ENCODE measurements at regions not wholly inside any gene's neighbourhood (a gene's known extent, or its start where the extent isn't known, plus 50 kb on each side); places are given as distances from the start of the nearest gene placed in this dataset.

DNA sequence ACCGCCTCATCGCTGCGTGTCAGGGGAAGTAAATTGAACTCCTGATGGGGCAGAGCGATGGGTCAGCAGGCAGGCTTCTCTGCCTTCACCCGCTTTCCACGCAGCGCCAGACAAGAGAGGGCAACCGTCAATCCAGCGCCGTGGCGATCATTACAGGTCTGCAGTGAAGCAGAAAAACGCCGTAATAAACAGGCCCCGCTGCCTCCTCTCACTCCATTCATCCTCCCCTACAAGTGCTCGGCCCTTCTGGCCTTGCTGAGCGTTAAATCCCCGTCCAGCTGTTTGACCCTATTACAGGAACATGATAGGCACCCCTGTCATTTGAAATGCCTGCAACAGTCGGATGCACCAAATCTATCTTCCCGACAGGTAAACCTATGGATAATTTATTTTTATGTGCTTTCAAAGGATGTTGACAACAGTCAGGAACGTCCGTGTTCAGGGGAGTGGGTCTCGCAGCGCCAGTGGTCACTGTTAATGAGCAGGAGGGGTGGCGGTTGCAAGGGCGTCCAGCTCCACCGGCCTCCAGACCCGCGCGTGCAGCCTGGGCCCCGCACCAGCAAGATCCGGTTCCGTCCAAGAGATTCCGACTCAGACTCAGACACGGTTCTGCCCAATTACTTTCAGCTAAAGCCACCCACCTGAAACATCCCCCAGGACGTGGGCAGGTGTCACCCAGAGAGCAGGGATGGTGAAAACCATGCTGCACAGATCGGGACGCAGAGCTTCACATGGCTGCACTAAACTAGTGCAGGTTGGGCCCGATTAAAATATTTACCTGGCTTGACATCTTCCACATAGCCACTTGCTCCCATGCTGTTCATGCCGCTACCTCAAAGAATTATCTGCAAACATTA is 508.0 kb upstream of the MGMT start:
- DNase-seq = no peak

DNA sequence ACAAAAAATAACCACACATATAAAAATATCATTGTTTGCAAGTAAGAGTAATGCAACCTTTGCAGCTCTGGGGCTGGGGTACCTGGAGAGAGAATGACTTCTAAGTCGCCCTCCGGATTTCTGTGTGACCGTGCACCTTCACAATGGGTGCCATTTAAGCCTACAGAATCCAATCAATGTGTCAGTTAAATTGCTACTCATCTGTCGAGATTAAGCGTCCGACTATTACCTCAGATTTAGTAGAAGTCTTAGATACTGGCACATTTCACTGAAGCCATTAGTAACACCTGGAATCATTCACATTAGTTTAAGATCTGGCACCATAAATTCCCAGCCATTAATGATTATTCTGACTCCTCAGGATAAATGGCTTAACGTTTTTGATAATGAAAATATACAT is 507.3 kb upstream of the MGMT start:
- no peak for DNase-seq

DNA sequence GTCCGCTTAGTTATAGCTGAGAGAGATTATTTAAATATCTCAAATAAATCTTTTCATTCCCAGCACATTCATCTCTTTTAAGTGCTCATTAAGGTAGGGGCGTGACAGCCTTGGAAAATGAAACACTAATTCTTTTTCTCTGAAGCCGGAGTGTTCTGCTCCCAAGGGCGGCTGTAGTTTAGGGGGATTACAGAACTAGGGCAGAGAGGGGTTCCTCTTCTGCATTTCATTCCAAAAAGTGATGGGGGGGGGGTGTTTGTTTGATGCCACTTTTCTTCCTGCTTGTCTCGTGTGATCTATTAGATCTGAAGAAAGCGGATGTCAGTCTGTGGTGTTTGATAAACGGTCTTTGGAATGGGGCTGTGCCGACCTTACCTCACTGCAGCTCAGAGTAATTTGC is 506.5 kb upstream of the MGMT start:
- DNase-seq = no peak

DNA sequence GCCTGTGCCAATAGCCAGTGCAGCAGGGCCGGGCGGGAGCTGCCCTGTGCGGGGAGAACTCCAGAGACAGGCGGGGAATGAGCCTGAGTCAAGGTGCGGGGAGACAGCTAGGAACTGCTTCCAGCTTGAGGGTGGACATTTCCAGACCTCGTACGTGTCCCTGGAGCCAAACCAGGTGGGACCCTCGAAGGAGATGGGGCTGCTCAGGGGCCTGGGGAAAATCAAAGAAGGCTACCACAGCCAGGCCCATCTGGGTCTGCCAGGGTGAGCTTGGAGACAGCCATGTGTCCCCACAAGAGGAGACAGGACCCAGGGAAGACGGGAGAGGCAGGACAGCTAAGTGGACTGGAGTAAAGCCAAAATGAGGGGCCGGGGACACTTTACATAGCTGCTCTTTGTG is 504.9 kb upstream of the MGMT start:
- DNase-seq = no peak

DNA sequence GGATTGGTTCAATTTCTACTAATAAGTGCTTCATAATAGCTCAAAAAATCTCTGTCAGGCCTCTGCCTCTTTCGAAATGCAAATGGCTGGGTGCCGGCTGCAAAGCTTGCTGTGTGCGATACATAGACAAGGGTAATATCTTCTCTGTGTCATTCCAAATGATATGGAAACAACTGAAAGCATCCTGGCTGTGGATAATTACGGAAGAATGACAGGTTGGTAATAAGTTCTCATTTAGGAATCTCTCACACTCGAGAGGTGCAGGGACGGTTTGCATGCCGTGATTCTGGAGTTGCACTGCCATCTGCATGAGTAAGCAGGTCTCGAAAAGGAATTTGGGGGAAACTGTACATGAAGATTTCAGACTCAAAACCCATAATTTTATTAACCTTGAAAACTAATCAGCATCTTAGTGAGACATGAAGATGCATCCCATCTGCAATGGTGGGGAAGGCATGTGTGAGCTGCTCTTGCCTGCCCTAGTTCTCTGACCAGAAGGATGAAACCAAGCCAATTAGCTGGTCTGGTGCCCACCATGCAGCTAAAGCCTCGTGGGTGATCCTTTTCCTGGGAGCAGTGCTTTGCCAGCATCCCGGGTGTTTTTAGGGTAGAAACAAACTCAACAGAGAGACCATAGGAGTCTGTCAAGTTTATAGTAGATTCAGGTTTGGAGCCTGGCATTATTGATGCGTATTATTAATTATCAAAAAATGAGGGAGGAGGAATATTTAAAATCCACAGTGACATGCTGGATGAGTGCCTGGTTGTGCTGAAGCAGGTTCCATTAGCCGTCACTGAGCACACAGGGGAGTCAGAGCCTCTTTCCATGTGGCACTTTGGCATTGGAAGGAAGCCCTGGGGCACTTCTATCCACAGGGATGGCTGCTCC is 503.6 kb upstream of the MGMT start:
- no peak for DNase-seq

DNA sequence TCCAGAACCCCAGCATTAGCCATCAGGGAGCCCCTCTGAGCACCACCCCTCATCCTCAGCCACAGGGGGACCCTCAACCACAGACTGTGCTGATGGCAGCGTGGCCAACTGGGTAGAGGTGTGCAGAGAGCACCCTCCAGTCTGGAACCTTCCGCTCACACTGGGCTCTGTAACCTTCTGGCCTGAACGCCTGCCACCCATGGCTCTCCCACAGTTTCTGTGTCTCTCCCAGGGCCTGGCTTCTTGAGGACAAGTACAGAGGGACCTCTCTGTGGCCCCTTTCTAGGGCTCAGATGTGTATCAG is 503.0 kb upstream of the MGMT start:
- DNase-seq = no peak

DNA sequence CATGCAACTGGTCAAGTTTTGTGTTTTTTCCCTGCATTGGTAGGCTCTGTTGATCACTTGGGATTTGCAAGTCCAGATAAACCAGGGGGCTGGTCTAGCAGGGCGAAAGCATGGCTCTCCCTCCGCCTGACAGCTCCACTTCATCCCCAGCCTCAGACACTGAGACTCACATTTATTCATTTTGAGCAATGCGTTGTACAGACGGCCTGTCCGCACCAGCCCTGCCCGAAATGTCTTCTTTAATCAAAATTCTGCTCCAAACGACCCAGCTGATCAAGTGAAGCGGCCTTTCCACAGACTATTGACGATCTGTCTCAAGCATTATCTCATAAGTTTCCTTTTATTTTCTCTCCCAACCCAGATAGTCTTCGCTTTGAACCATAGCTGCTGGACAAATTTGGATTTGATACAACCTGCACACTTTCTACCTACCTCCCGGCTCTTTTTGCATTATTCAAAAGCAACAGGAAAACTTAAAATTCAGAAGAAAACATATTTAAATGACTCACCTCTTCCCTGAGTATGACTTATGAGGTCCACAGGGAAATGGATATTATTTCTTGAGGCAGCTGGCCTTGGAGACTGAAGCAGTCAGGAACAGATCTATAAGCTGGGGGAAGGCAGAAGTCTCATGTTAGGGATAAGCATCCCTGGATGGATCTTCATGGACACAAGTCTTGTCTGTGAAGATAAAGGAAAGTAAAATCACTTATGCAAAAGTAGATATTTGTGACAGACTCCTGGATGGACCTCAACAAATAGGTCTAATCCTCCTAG is 498.9 kb upstream of the MGMT start:
- DNase-seq = no peak

DNA sequence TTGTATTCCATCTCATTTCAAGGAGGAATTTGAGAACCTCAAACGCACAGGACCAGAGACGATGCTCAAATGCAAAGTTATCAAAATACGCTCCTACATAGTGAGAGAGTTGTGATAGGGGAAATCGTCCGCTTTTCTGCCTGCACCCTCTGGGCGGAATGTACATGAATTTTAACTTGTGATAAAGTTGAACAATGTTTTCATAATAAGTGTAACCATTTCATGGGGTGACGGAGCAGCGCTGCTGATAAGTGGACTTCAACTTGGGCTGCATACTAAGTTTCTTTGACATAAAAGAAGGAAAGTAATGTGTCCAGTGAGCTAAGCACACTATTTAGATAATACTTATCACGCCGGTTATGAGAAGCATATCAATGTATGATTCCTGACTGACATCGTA is 497.5 kb upstream of the MGMT start:
- no peak for DNase-seq

DNA sequence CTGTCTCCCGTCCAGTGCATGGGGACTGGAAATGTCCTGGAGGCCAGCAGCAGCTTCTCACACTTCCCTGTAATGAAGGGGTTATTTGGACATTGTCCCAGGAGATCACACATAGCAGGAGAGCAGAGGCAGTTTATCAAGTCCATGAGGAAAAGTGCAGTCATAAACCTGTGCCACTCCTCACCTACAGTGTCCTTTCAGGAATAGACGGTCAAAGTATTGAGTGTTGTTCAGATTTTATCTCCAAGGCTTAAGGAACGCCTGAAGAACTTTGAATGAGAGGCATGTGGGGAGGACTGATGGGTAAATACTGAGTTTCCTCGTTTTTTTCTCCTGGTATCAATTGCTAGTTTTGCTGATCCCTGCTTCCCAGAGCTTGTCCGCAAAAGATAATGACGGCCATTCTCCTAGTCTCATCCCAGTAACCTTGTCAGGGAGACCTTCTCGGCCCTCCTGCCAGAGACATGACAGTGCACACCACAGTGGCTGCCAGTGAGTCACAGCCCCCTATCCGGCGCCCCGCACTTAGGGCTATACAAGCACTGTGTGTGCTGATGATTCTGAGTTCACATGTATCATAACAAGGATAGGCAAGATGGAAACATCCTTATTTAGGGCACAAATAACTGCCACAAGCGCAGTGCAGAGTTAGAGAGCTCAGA is 495.5 kb upstream of the MGMT start:
- DNase-seq = no peak

DNA sequence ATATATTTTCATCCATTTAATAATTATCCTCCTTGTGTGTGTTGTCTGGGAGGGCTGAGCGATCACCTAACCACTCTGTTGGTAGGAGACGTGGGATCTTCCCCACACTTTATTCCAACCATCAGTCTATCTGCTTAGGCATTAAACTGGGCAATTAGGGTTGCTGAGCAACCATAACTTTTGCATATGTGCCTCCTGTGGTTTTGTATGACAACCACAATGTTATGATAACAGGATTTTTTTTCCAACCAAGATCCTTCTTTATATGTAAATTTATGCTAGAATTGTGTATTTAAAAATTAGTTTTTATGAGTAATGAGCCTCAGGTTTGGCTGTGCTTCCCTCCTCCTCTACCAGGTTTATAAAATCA is 495.0 kb upstream of the MGMT start:
- no peak for DNase-seq

DNA sequence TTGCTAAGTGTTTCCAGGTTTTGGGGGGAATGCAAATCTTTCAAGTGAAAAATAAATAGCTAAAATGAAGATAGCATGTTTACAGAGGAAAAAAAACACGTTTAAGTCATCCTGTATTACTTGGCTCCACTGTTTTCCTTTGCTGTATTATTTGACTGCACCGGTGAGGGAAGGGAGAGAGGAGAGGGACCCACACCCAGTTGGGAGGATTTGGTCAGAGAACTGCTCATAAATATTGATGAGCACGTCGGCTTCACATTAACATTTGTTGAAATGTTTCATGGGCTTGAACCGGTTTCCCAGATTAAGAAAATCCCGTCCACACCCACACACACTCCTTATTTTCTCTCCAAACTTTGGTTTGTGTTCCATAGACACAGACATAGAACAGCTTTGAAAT is 493.8 kb upstream of the MGMT start:
- no peak for DNase-seq

DNA sequence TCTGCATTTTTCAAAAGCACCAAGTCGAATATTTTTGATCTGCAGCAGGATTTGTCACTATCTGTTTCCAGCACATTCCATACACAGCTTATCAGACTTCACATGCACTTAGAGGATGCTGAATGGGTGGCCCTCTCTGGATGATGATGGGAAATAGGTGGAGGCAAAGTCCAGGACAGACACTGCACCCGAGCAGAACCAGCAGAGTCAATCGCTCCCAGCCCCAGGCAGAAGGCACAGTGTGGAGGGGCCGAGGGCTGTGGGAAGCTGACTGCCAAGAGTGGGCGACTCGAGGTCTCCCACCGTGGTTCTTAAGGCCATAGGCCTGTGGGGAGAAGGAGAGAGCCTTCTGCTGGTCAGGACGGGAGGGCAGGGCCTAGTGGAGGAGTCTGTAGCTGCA is 490.2 kb upstream of the MGMT start:
- no peak for DNase-seq

DNA sequence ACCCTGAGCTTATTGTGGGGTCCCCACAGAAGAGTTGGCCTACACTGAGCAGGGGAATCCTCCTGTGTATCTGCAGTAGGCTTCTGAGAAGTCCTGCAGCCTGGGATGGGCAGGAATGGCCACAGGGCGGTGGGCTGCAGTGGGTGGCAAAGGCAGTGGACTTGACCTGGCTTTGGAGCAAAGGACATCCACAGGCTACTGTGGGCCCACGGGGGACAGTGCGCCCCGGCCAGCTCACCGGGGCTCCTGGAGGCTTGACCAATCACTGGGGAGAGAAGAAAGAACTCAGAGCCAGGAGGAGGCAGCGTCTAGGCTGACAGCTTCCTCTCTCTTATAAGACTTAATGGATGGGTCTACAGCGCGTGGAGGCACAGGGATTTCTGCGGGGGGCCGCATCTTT is 488.8 kb upstream of the MGMT start:
- DNase-seq = no peak

DNA sequence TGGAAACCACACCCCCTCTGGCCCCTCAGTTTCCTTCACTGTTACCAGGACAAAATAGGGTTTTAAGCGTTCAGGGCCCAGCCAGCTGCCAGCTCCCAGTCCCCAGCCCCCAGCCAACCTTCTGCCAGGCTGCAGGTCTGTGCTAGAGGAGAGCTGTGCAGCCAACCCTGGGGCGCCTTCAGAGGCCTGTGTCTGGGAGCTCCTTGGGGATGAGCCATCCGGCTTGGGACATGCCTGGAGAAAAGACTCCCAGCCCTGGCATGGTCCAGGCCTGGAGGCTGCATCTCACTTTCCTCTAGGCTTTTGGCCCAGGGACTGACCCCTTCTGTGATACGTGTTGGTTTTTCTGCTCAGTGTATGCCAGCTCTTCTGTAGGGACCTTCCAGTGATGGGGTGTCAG is 487.6 kb upstream of the MGMT start:
- DNase-seq = no peak

DNA sequence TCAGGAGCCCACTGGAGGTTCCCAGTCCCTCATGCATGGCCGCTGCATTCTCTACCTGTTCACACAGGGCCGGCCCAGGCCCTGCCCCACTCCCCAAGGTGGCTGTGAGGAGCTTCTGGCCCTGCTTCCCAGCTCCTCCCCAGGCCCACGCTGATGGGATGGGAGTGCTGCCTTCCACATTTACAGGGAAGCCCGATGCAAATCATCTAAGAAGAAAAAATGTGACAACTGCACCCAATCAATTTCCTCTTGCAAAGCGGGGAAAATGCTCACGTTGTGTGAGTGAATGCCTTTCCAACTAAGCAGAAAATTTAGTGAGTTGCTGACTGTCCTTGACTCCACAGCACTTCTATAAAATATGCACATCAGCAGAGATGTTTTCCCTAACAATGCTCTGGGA is 485.8 kb upstream of the MGMT start:
- DNase-seq = no peak

DNA sequence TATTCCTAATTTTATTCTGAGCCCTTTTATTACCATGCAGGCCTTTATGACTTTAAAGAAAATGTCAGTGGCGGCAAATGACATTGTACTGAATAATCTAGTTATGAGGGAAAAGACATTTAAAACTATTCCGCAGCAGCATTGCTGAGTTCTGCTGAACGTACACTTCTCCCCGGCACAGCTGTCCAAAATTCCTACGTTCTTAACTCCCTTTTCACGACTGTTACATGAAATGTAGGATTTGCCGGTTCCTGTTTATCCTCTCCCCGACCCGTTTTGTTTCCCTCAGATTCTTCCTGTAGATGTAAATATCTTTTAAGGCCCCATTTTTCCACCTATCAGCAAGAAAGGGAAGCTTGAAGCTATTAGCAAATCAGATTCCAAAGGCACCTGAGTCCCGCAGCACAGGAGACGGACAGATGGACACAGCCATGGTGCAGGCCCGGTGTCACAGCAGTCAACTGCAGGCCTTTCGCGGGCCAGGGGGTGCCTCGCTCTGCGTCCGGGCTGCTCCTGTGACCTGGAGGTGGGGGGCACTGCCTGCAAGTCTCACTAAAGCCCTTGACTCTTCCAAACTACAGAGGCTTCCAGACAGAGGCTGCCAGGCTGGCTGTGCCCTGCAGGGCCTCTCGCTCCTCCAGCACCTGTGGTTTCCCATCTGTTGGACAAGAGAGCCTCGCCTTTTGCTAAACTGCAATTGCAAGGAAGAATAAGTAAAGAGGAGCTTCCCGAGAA is 485.0 kb upstream of the MGMT start:
- DNase-seq = no peak

DNA sequence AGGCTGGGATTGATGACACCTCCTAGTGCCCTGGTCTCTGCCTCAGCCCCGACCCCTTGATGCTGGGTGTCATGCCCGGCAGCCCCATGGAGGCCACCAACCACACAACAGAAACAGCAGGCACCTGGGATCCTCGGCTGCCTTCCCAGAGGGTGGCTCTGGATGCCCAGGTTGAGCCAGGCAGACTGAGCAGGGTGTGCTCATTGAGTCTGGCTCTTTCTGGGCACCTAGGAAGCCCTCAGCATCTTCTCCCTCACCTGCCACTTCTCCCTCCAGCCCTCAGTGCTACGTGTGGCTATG is 484.5 kb upstream of the MGMT start:
- DNase-seq = no peak

DNA sequence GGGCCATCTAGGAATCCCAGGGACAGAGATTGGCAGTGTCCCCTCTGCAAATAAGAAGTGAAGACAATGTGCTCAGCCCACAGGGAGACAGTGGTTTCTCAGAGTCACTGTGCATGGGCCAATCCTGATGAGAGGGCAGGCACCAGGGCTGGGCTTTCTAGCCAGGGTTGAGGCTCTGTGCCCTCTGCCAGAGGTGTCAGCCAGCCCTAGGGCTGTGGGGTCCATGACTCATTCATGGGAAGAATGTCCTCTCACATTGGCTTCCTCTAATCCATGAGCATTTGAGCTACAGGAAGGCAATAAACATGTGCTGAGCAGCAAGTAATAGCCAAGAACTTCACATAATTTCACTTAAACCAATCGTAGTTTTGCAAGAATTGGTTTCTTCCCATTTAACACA is 482.0 kb upstream of the MGMT start:
- DNase-seq = no peak

DNA sequence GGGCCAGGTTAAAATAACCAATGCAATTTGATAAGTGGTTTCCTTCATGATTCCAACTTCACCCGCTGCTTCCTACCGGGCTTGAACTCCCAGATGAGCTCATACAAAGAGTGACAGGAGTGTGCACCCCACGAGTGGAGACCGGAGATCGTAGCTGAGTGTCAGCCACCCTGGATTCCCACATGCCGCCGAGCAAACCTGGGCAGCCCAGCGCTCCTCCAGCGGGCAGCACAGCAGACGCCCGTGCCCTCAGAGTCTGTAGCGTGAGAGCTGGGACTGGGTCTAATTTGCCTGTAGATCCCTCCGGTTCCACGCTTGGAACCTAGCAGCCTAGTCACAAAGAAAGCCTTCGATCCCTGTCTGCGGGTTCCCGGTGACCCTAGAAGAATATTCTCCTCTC is 476.1 kb upstream of the MGMT start:
- no peak for DNase-seq

DNA sequence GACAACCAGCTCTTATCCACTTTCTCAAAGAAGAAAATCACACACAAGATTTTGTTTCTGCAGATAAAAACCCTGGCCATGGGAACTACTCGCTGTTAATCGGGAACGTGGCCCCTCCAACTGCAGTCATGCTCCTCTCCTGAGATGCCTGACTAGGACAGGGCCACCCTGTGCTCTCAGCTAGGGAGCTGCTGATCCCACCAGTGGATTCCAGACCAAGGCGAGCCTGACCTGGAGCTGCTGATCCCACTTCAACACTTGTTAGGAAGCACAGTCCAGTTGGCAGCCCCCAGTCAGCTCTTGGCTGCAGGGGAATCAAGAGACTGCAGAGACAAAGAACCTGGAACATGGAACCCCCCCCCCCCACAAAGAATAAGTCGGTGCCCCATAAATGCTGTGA is 474.3 kb upstream of the MGMT start:
- no peak for DNase-seq

DNA sequence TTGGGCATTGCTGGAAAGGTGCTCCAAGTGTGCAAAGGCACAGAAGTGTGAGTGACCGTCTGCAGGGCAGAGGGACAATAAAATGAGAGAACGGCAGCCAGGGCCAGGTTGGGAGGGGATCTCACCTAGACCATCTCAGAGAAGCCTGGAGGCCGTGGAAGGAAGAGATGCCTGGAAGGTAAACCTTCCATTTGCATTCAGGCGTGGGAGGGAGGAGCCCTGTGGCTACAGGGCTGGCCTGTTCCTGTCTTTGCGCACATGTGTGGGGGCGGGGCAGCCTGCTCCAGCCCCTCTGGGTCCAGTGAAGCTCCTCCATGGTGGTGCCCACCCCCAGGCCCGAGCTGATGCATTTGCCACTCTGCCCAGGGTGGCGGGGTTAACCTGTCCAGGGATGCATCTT is 473.6 kb upstream of the MGMT start:
- no peak for DNase-seq

DNA sequence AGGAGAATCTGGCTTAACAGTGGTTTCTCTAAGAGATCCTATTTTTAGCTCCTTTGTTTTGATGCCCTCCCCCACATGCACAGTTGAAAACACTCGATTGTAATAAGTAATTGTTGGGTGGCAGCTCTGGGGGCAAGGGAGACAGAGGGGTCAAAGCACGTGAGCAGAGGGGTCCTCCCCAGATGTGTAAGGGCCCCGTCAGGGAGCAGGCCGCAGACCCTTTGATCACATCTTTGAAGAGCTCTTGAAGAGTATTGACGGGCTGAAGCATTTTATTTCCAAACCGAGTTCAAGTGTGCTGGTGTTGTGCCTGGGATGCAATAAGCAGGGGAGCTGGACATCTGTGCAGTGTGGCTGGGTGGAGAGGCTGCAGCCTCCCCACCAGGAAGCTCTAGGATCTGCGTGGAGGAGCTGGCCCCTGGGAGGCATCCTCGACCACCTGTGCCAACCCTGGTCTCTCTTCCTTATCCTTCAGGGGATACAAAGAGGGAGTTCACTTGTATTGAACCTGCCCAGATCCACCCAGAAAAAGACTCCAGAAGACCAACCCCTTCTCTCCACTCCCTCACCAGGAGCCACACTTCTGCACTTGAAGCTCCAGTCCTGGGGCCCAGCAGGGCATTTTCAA is 473.0 kb upstream of the MGMT start:
- DNase-seq = no peak
